GM21360 (cell line): ENCODE measurements at regions not wholly inside any gene's neighbourhood (a gene's known extent, or its start where the extent isn't known, plus 50 kb on each side); places are given as distances from the start of the nearest gene placed in this dataset.
A peak's percentile ranks its signal among the peaks of the same experiment; 100 is the strongest.
"Not testable (repeated sequence)": the region's sequence is repeated elsewhere in the genome, so short reads cannot be mapped to it uniquely, and the experiment has no call there.

Experiments
- ATAC-seq: cut with Tn5 transposase; IDR thresholded peaks from one replicate; pipeline ENCODE4 v1.9.1; 2021; ENCODE audit warnings: mild to moderate bottlenecking, moderate library complexity; ENCODE audit not compliant: unreplicated experiment

GRCh38 chr15:70526221-70526973 is 237.0 kb downstream of the UACA start:
- no peak for ATAC-seq

- no peak for ATAC-seq
These were observed 237.8 kb downstream of the UACA start for GRCh38 chr15:70525551-70525950.

- ATAC-seq: no peak
These were observed 238.9 kb downstream of the UACA start for GRCh38 chr15:70524470-70524869.

- no peak for ATAC-seq
These were observed 239.7 kb downstream of the UACA start for GRCh38 chr15:70523616-70524015.

GRCh38 chr15:70523192-70523591 is 240.2 kb downstream of the UACA start:
- ATAC-seq: no peak

- no peak for ATAC-seq
These were observed 240.9 kb downstream of the UACA start for GRCh38 chr15:70522323-70522966.

GRCh38 chr15:70521576-70522322 is 241.6 kb downstream of the UACA start:
- no peak for ATAC-seq

GRCh38 chr15:70519616-70520015 is 243.7 kb downstream of the UACA start:
- no peak for ATAC-seq

GRCh38 chr15:70519004-70519365 is 244.4 kb downstream of the UACA start:
- no peak for ATAC-seq

- no peak for ATAC-seq
These were observed 245.0 kb downstream of the UACA start for GRCh38 chr15:70518201-70519003.

GRCh38 chr15:70517194-70517590 is 246.2 kb downstream of the UACA start:
- ATAC-seq: no peak

GRCh38 chr15:70516408-70517193 is 246.8 kb downstream of the UACA start:
- no peak for ATAC-seq

- ATAC-seq: no peak
These were observed 249.1 kb downstream of the UACA start for GRCh38 chr15:70514251-70514650.

- no peak for ATAC-seq
These were observed 249.5 kb downstream of the UACA start for GRCh38 chr15:70513819-70514218.

GRCh38 chr15:70512772-70513362 is 250.5 kb downstream of the UACA start:
- peak; percentile 59 for ATAC-seq

- not testable (repeated sequence) for ATAC-seq
These were observed 251.3 kb downstream of the UACA start for GRCh38 chr15:70511972-70512587.

GRCh38 chr15:70510433-70510832 is 252.9 kb downstream of the UACA start:
- no peak for ATAC-seq

- no peak for ATAC-seq
These were observed 253.6 kb downstream of the UACA start for GRCh38 chr15:70509731-70510143.

- ATAC-seq: no peak
These were observed 254.1 kb downstream of the UACA start for GRCh38 chr15:70509282-70509662.
